Stimulated activated naive CD8-positive, alpha-beta T cell treated with anti-CD3 and anti-CD28 coated beads, Interleukin-15, amount 100 ng/mL, for 72 hours (primary cell): ENCODE measurements at regions not wholly inside any gene's neighbourhood (a gene's known extent, or its start where the extent isn't known, plus 50 kb on each side); places are given as distances from the start of the nearest gene placed in this dataset.

Experiments
- ATAC-seq: fragments of 150-1000 bp; cut with Tn5 transposase; 2 replicates; pipeline ENCODE4 v1.10.0; 2021; ENCODE audit warnings: mild to moderate bottlenecking, moderate library complexity
- DNase-seq, 2 donors: peaks; one replicate each; pipeline ENCODE4 v3.0.0; 2021 to 2022
- H3K27ac Mint-ChIP-seq, 2 donors: one replicate each; pipeline ENCODE4 v1.8.0; 2022; ENCODE audit warnings: mild to moderate bottlenecking in 2 of 2, mixed read lengths in 2 of 2, moderate library complexity in 2 of 2
- H3K27me3 Mint-ChIP-seq: one replicate; pipeline ENCODE4 v1.8.0; 2022; ENCODE audit warnings: mixed read lengths
- H3K4me1 Mint-ChIP-seq: one replicate; pipeline ENCODE4 v1.8.0; 2022; ENCODE audit warnings: mild to moderate bottlenecking, mixed read lengths
- H3K4me3 Mint-ChIP-seq, 2 donors: one replicate each; pipeline ENCODE4 v1.8.0; 2022; ENCODE audit warnings: mild to moderate bottlenecking in 2 of 2, mixed read lengths in 2 of 2, moderate library complexity in 1 of 2
- H3K9me3 Mint-ChIP-seq, 2 donors: one replicate each; pipeline ENCODE4 v1.8.0; 2022; ENCODE audit warnings: mixed read lengths in 2 of 2

DNA sequence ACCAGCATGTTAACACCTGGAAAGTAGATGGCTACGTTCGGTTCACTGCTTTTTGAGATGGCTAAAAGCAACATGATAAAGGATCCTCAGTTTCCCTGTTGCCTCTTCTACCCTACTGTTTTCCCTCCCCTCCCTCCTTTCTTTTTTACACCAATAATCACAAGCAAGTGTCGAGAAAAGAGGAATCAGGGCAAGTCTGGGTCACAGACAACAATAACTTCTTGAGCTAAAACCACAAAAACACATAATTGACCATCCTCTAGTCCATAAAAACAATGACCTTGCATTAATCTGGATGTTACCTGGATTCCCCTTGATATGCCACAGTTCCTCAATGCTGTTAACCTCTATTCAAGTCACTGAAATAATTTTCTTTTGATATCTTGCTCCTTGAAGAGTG lies 736.6 kb upstream of the GCFC2 start:
- H3K27me3 Mint-ChIP-seq: no peaks in the 10 kb centered on the region
- peaks cover 4 to 7% of the 10 kb centered on the region in 2 donors for H3K9me3 Mint-ChIP-seq
- H3K27ac Mint-ChIP-seq: no peak overlapping the region
- H3K4me3 Mint-ChIP-seq: no peak overlapping the region
- no peak for DNase-seq
- ATAC-seq: no peak
- H3K4me1 Mint-ChIP-seq: no peaks in the 10 kb centered on the region

DNA sequence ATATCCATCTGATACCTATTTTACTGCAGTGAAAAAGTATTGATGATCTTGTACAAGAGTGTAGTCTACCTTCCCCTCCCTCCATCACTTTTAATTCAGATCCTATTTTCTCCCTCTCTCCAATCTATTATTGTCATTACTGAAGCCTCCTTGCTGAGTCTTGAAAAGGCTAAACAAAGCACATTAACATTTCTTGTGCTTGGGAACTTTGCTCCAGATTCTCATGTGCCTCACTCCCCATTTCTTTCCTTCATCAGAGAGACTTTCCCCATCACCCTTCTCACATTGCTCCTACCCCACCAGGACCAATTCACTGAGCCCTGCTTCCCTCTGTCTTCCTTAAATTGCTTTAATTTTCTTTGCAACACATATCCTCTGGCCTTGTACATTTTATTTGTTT lies 736.2 kb upstream of the GCFC2 start:
- no peak overlapping the region for H3K4me3 Mint-ChIP-seq
- H3K27me3 Mint-ChIP-seq: no peaks in the 10 kb centered on the region
- peaks cover 4 to 7% of the 10 kb centered on the region in 2 donors for H3K9me3 Mint-ChIP-seq
- H3K4me1 Mint-ChIP-seq: no peaks in the 10 kb centered on the region
- no peak for DNase-seq
- no peak for ATAC-seq
- no peak overlapping the region for H3K27ac Mint-ChIP-seq

GRCh38 chr2:76445880-76446279 lies 735.2 kb upstream of the GCFC2 start:
- ATAC-seq (no peak), DNase-seq (no peak)
- Mint-ChIP-seq H3K4me3 (no peak overlapping the region), H3K27ac (no peak overlapping the region), H3K4me1 (no peaks in the 10 kb centered on the region), H3K27me3 (no peaks in the 10 kb centered on the region), H3K9me3 (peaks cover 4 to 7% of the 10 kb centered on the region in 2 donors)

DNA sequence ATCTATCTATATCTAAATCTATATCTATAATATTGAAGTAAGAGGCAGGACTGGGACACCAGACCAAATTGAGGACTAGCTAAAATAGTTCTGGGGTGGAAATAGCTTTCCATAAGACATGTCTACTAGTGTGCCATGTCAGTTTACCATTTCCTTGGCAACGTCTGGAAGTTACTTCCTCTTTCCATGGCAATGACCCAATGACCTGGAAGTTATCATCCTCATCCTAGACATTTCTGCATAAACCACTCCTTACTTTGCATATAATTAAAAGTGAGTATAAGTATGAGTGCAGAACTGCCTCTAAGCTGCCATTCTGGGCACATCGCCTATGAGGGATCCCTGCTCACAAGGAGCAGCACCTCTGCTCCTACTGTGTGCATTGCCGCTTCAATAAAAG lies 734.0 kb upstream of the GCFC2 start:
- peaks cover 4 to 7% of the 10 kb centered on the region in 2 donors for H3K9me3 Mint-ChIP-seq
- H3K27me3 Mint-ChIP-seq: no peaks in the 10 kb centered on the region
- no peaks in the 10 kb centered on the region for H3K4me1 Mint-ChIP-seq
- H3K27ac Mint-ChIP-seq: no peak overlapping the region
- DNase-seq: no peak
- ATAC-seq: no peak
- H3K4me3 Mint-ChIP-seq: no peak overlapping the region

- Mint-ChIP-seq H3K4me1 (no peaks in the 10 kb centered on the region), H3K27ac (no peak overlapping the region), H3K27me3 (no peaks in the 10 kb centered on the region), H3K9me3 (no peaks in the 10 kb centered on the region), H3K4me3 (no peak overlapping the region)
- ATAC-seq: no peak
- no peak for DNase-seq
Measured at GRCh38 chr2:76437564-76437963, 726.8 kb upstream of the GCFC2 start.

DNA sequence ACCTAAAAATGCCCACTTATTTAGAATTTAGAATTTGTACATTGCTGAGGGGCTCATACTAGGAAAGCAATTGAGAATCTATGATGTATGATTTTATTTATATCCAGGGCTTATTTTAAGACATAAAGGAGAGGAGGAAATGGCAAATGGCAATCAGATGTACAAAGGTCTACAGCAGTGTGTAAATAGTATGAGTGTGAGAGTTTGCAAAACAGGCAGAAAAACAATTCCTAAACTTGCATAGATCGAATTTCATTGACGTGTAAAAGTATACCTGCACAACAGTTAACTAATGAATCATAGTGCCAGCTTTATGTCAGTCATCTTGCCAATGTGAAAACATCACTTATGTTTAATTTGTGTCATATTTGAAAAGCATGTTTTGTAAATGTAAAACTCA lies 718.7 kb upstream of the GCFC2 start:
- no peak for DNase-seq
- Mint-ChIP-seq H3K4me1 (no peaks in the 10 kb centered on the region), H3K4me3 (no peak overlapping the region), H3K27ac (no peak overlapping the region), H3K27me3 (no peaks in the 10 kb centered on the region), H3K9me3 (peaks cover 14 to 16% of the 10 kb centered on the region in 2 donors)
- ATAC-seq: no peak

- no peak for ATAC-seq
- Mint-ChIP-seq H3K4me3 (no peak overlapping the region), H3K27me3 (no peaks in the 10 kb centered on the region), H3K9me3 (peaks cover 14 to 16% of the 10 kb centered on the region in 2 donors), H3K4me1 (no peaks in the 10 kb centered on the region), H3K27ac (no peak overlapping the region)
- DNase-seq: no peak
Measured at GRCh38 chr2:76427452-76427851, 716.7 kb upstream of the GCFC2 start.

- no peaks in the 10 kb centered on the region for H3K4me1 Mint-ChIP-seq
- no peak overlapping the region for H3K4me3 Mint-ChIP-seq
- peaks cover 7 to 12% of the 10 kb centered on the region in 2 donors for H3K9me3 Mint-ChIP-seq
- no peak for ATAC-seq
- no peak overlapping the region for H3K27ac Mint-ChIP-seq
- DNase-seq: no peak
- H3K27me3 Mint-ChIP-seq: no peaks in the 10 kb centered on the region
Measured at GRCh38 chr2:76415821-76416220, 705.1 kb upstream of the GCFC2 start.

GRCh38 chr2:76413436-76413835 lies 702.7 kb upstream of the GCFC2 start:
- ATAC-seq (no peak), DNase-seq (no peak)
- Mint-ChIP-seq H3K4me1 (no peaks in the 10 kb centered on the region), H3K27me3 (no peaks in the 10 kb centered on the region), H3K9me3 (peaks cover 11 to 21% of the 10 kb centered on the region in 2 donors), H3K4me3 (no peak overlapping the region), H3K27ac (no peak overlapping the region)

DNA sequence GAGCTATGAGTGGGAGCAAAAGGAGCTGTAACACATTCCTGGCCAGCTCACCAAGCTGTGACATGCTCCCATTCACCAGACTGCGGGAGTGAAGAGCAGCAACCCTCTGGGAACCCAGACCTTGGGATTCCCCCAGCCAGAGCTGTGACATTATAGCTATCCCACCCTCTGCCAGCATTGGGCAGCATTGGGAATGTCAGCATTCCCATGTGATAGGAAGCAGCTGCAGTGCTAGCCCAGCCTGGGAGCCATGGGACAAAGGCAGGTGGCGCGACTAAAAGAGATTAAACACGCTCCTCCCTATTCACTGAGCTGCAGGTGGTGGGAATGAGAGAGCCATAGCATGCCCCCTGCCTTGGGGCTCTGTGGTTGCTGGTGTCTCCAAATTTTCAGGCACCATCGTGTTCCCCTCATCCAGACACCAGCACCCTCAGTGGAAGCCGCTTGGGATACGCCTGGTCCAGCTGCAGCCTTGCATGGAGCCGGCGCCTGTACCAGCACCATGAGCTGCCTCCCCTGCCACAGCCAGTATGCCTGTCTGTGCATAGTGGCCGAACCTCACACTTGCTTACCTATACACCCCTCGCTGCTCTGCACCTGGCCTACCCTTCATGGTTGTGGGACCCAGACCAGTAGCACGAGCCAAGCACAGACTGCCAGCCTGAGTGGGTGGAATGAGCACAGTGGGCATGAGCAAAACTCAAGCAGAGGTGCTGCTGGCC lies 695.6 kb upstream of the GCFC2 start:
- H3K4me3 Mint-ChIP-seq: no peak overlapping the region
- H3K27me3 Mint-ChIP-seq: no peaks in the 10 kb centered on the region
- ATAC-seq (no peak), DNase-seq (no peak)
- H3K4me1 Mint-ChIP-seq: no peaks in the 10 kb centered on the region
- no peak overlapping the region for H3K27ac Mint-ChIP-seq
- H3K9me3 Mint-ChIP-seq: peaks cover 6 to 23% of the 10 kb centered on the region in 2 donors

- no peaks in the 10 kb centered on the region for H3K9me3 Mint-ChIP-seq
- no peaks in the 10 kb centered on the region for H3K4me1 Mint-ChIP-seq
- no peak overlapping the region for H3K27ac Mint-ChIP-seq
- DNase-seq (no peak), ATAC-seq (no peak)
- no peaks in the 10 kb centered on the region for H3K27me3 Mint-ChIP-seq
- H3K4me3 Mint-ChIP-seq: no peak overlapping the region
Measured at GRCh38 chr2:76393356-76393755, 682.6 kb upstream of the GCFC2 start.

- Mint-ChIP-seq H3K27me3 (no peaks in the 10 kb centered on the region), H3K27ac (no peak overlapping the region), H3K4me1 (no peaks in the 10 kb centered on the region), H3K9me3 (no peaks in the 10 kb centered on the region), H3K4me3 (no peak overlapping the region)
- no peak for ATAC-seq
- DNase-seq: no peak
Measured at GRCh38 chr2:76391678-76392077, 681.0 kb upstream of the GCFC2 start.

DNA sequence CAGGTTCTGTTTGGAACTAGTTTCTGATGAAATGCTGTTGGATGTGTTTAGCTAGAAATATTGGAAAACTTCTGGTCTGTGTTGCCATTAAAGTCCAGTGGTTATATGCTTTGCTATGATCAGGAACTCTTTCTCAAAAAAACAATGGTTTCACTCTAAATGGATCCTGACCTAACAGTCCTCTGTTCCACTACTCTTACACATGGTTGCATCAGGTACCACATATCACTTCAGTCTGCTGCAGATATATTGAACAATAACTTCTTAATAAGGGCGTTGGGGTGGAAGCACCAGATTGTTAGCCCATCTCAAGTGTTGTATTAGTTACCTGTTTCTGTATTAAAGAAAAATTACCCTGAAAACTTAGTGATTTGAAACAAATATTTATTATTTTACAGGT lies 676.6 kb upstream of the GCFC2 start:
- H3K4me1 Mint-ChIP-seq: no peaks in the 10 kb centered on the region
- no peak overlapping the region for H3K27ac Mint-ChIP-seq
- no peak for ATAC-seq
- no peaks in the 10 kb centered on the region for H3K9me3 Mint-ChIP-seq
- no peak overlapping the region for H3K4me3 Mint-ChIP-seq
- no peaks in the 10 kb centered on the region for H3K27me3 Mint-ChIP-seq
- DNase-seq: no peak

- Mint-ChIP-seq H3K27ac (no peak overlapping the region), H3K4me1 (no peaks in the 10 kb centered on the region), H3K9me3 (no peaks in the 10 kb centered on the region), H3K4me3 (no peak overlapping the region), H3K27me3 (no peaks in the 10 kb centered on the region)
- ATAC-seq (no peak), DNase-seq (no peak)
Measured at GRCh38 chr2:76385943-76386342, 675.2 kb upstream of the GCFC2 start.

GRCh38 chr2:76381624-76382023 lies 670.9 kb upstream of the GCFC2 start:
- H3K27ac Mint-ChIP-seq: no peak overlapping the region
- no peaks in the 10 kb centered on the region for H3K4me1 Mint-ChIP-seq
- H3K27me3 Mint-ChIP-seq: no peaks in the 10 kb centered on the region
- DNase-seq (no peak), ATAC-seq (no peak)
- no peaks in the 10 kb centered on the region for H3K9me3 Mint-ChIP-seq
- H3K4me3 Mint-ChIP-seq: no peak overlapping the region

GRCh38 chr2:76378140-76378539 lies 667.4 kb upstream of the GCFC2 start:
- no peak overlapping the region for H3K27ac Mint-ChIP-seq
- H3K4me1 Mint-ChIP-seq: no peaks in the 10 kb centered on the region
- no peak for ATAC-seq
- H3K9me3 Mint-ChIP-seq: no peaks in the 10 kb centered on the region
- H3K27me3 Mint-ChIP-seq: no peaks in the 10 kb centered on the region
- no peak for DNase-seq
- H3K4me3 Mint-ChIP-seq: no peak overlapping the region

- no peak for ATAC-seq
- Mint-ChIP-seq H3K4me1 (no peaks in the 10 kb centered on the region), H3K27me3 (no peaks in the 10 kb centered on the region), H3K4me3 (no peak overlapping the region), H3K27ac (no peak overlapping the region), H3K9me3 (peaks cover 9 to 16% of the 10 kb centered on the region in 2 donors)
- DNase-seq: no peak
Measured at GRCh38 chr2:76341439-76341838, 630.7 kb upstream of the GCFC2 start.
